Hypothalamus (tissue), 51 donors: ENCODE measurements at regions not wholly inside any gene's neighbourhood (a gene's known extent, or its start where the extent isn't known, plus 50 kb on each side); places are given as distances from the start of the nearest gene placed in this dataset.

Experiments used
- DNase-seq, 51 donors: peaks; one replicate each; lab custom pipeline; 2025; lab: John Stamatoyannopoulos, UW

- no peak for DNase-seq
These were observed 142.4 kb downstream of the EN1 start for GRCh38 chr2:118705032-118705431.

GRCh38 chr2:118699447-118700175, 147.8 kb downstream of the EN1 start:
- DNase-seq, result no peak

DNA sequence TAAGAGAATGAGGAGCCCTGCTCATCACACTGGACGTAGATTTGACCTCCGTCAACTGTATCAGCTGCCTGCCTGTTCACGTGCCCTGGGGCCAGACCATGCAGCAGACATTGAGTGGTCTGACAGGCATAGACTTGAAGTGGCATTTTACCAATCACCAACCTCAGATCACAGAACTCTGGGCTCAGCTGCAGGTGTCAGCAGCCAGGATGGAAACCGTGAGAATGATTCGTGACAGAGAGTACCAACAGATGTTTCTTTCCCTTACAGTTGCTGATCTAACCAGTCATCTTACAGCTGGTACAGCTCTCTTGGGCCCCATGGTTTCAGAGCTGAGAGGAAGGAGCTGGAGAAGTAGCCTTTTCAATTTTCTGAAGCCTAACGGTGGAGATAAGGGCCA, 148.9 kb downstream of the EN1 start:
- no peak for DNase-seq

DNA sequence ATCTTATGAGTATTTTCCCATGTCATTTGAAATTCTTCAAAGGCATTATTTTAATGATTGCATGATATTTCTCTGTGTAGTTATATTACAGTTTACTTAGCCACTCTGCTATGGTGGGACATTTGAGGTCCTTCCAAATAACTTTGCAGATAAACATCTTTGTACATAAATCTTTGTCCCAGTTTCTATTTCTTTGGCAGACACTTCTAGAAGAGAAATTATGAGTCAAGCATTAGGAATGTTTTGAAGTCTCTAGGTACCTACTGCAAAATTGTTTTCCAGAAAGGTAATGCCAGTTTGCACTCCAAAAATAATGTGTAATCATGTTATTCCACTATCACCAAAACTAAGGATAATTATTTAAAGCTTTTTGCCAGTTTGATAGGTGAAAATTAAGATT, 149.7 kb downstream of the EN1 start:
- no peak for DNase-seq

DNA sequence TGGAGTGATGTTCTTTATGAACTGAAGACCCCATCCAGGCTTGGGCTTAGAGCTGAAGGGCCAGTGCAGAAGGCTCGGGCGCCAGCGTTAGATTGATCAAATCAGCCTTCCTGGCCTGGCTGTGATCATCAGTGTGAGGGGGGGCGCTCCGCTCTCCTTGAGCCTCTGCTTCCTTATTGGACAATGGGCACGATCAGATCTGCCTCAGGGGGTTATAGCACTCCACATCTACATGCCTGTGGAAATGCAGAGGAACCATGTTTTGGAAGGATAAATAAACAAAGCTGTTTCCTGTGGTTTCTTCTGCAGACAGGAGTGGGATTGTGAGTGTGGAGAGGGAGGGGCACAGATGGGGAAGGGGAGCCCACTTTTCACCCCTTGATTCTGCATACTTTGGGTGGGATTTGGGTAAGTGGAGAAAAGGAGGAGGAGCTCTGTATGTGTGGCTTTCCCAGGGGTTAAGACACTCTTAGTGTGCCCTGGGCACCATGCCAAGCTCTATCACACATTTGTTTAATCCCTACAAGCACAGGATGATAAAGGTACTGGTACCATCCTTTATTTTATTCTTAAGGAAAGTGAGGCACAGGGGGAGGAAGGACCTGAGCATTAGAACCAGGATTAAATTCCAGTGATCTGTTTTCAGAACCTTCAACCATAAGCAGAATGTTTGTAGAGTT, 150.5 kb downstream of the EN1 start:
- DNase-seq, result no peak

- DNase-seq, result no peak
These were observed 154.1 kb downstream of the EN1 start for GRCh38 chr2:118693287-118693822.

GRCh38 chr2:118689874-118690273, 157.6 kb downstream of the EN1 start:
- no peak for DNase-seq

- no peak for DNase-seq
These were observed 158.0 kb downstream of the EN1 start for GRCh38 chr2:118689456-118689855.

GRCh38 chr2:118689033-118689432, 158.4 kb downstream of the EN1 start:
- no peak for DNase-seq

GRCh38 chr2:118687698-118688097, 159.8 kb downstream of the EN1 start:
- no peak for DNase-seq

GRCh38 chr2:118687192-118687591, 160.3 kb downstream of the EN1 start:
- no peak for DNase-seq

DNA sequence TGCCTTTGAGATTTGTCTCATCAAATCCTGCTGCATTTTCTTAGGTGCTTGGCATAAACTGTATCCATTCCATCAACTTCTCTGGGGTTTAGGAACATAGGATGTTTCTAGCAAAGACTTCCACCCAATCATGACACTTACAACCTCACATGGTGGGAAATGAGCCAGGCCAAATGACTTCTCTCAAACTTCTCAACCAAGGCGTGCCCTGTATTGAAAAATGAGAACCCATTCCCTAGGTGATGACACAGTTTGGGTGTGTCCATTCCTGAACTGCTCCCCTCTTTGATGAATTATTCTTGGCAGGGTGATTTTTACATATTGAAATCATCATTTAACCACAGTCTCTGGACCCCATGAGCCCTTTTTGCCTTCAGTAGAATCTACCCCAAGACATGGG, 161.1 kb downstream of the EN1 start:
- no peak for DNase-seq

- DNase-seq, result no peak
These were observed 164.0 kb downstream of the EN1 start for GRCh38 chr2:118683460-118683859.

DNA sequence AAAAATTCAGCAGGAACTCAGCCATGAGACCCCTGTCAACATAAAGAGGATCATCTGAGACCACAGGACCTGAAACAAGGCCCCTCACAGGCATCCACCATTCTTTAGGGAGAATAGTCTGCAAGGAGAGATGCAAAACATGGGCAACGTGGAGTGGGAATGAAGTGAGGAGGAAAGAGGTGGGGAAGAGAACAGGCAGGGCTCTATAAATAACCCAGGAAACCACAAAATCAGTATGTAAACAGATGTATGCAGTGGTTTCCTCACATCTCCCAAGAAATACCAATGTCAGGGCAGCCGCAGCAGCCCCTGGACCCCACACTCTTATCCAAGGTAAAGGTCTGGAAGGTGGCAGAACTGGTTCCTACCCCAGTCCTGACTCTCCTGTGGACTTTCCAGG, 168.5 kb downstream of the EN1 start:
- DNase-seq, result no peak

GRCh38 chr2:118677546-118677945, 169.9 kb downstream of the EN1 start:
- no peak for DNase-seq

- no peak for DNase-seq
These were observed 171.9 kb downstream of the EN1 start for GRCh38 chr2:118675531-118675930.

- no peak for DNase-seq
These were observed 174.8 kb downstream of the EN1 start for GRCh38 chr2:118672571-118673158.

GRCh38 chr2:118671701-118672454, 175.6 kb downstream of the EN1 start:
- no peak for DNase-seq

- no peak for DNase-seq
These were observed 176.6 kb downstream of the EN1 start for GRCh38 chr2:118670838-118671237.

DNA sequence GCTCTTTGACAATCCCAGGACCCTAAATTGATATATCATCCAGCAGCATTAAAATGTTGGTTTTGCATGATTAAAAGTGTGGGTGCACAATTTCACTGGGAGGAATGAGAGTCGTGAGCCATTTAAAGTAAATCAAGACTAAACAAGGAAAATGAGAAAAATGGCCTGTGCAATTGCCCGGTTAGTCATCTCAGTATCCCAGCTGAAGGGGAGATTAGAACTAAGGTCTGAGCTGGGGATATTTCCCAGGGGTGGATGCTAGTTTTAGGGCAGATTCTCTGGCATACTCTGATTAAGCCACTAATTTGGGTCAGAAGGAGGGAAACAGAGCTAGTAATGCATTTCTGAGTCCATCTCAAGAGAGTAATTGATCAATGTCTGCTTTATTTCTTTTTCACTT, 177.2 kb downstream of the EN1 start:
- no peak for DNase-seq

- no peak for DNase-seq
These were observed 177.8 kb downstream of the EN1 start for GRCh38 chr2:118669654-118670053.
